ENCODE measurements at regions not wholly inside any gene's neighbourhood (a gene's known extent, or its start where the extent isn't known, plus 50 kb on each side); places are given as distances from the start of the nearest gene placed in this dataset.

DNA sequence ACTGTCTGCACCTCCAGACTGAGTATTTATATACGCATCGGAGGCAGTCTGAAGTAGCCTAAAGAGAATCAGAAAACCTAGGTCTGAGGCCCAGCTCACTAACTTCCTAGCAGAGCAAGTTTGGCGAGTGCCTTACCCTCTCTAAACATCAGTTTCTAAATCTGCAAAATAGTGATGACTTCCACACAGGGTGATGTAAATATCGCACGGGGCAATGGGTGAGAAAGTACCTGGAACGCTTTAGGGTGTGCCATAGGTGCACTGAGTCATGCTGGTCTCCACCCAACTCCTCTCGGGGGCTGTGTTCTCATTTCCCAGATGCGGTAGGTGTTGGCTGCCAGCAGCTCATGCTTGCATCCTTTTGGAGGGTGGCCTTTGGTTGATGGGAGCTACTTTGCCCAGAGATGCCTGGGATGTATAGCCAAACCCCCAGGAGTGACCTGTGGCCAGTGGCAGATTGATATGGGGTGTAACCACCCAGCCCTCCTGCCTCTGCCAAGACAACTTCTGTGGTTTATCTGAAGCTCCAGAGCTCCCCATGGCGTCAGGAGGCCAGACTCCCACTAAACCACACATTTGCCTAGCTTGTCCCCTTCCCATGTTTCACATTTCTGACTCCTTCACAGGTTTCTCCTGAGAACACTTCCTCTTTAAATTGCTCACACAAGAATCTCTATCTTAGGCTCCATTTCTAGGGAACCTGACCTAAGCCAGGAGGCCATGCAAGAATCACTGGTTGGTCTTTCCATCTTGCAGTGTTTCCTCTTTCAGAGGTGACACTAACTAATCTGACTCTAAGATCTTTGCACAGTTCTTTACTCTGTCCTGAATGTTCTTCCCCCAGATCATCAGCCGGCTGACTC is 62.0 kb upstream of the TUNAR start:
- TF ChIP-seq POLR2A (IDR thresholded peaks at IDR 0.05; ENCODE audit: low read length): no peak
- no peak for TF ChIP-seq GATA1 (IDR thresholded peaks at IDR 0.05; ENCODE audit: low read depth, low read length)

Data from erythroblast (primary cell).